Tibial nerve (tissue), 4 donors: ENCODE measurements at regions not wholly inside any gene's neighbourhood (a gene's known extent, or its start where the extent isn't known, plus 50 kb on each side); places are given as distances from the start of the nearest gene placed in this dataset.

Source experiments
- EP300 ChIP-seq, 2 donors: sonication (generic); formaldehyde crosslinking; IDR thresholded peaks; one replicate each; pipeline ENCODE4 v1.6.1; 2017; ENCODE audit warnings: antibody characterized with exemption in 2 of 2, mild to moderate bottlenecking in 1 of 2
- POLR2A ChIP-seq, 2 donors: fragments of 450-650 bp; IDR thresholded peaks; one replicate each; pipeline ENCODE4 v1.6.1; 2017; ENCODE audit warnings: antibody characterized with exemption in 2 of 2, mild to moderate bottlenecking in 2 of 2, moderate library complexity in 2 of 2
- TF ChIP-seq, protein P1 (sequence below), 5 experiments: fragments of 200-600 bp in 3 of 5; fragments of 450-650 bp in 2 of 5; sonication (generic) in 3 of 5; IDR thresholded peaks; one replicate each; pipeline ENCODE4 v1.5.1; 2016 to 2019; ENCODE audit warnings: antibody characterized with exemption in 5 of 5, mild to moderate bottlenecking in 3 of 5, moderate library complexity in 2 of 5

DNA sequence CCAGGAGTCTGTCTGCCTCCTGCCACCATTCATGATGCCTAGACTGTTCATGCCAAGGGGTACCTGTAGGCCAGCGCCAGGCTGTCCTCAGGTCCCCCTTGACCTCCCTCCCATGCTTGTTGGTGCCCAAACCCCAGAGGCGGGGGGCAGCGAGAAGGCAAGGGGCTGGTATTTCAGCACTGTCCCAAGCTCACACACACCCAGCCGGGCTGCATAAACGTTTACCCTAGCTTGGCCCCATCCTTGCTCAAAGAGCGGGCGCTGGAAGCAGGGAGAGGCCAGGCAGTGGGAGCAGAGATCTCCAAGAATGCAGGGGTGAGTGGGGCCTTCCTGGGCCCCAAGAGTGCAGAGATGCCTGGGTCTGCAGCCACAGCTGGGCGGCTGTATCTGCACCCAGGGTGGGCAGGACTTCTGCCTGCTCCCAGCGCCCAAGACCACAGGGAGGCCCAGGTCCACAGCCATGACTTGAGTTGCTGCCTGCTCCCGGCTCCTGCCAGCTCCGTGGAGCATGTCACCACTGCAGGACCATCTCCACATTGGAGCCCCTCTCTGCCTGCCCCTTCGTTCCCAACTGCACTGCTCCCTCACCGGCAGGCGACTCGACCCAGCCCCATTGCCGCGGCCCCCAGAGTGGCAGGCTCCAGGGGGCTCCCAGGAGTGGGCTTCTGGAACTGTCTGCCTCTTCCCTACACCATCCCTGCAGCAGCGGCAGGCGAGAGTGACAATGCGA, 616.6 kb downstream of the METTL4 start:
- TF ChIP-seq, protein P1, sequence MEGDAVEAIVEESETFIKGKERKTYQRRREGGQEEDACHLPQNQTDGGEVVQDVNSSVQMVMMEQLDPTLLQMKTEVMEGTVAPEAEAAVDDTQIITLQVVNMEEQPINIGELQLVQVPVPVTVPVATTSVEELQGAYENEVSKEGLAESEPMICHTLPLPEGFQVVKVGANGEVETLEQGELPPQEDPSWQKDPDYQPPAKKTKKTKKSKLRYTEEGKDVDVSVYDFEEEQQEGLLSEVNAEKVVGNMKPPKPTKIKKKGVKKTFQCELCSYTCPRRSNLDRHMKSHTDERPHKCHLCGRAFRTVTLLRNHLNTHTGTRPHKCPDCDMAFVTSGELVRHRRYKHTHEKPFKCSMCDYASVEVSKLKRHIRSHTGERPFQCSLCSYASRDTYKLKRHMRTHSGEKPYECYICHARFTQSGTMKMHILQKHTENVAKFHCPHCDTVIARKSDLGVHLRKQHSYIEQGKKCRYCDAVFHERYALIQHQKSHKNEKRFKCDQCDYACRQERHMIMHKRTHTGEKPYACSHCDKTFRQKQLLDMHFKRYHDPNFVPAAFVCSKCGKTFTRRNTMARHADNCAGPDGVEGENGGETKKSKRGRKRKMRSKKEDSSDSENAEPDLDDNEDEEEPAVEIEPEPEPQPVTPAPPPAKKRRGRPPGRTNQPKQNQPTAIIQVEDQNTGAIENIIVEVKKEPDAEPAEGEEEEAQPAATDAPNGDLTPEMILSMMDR (IDR thresholded peaks at IDR 0.05): no peak
- TF ChIP-seq EP300 (IDR thresholded peaks at IDR 0.05): no peak
- TF ChIP-seq POLR2A (IDR thresholded peaks at IDR 0.05): no peak
